K562 (cell line): ENCODE measurements at regions not wholly inside any gene's neighbourhood (a gene's known extent, or its start where the extent isn't known, plus 50 kb on each side); places are given as distances from the start of the nearest gene placed in this dataset.

Experiments
- ARID3A ChIP-seq: IDR thresholded peaks from 2 replicates; pipeline ENCODE4 v1.6.1; 2012; ENCODE audit warnings: low read depth, low read length, improper control_type of control experiment, borderline replicate concordance
- ATF3 ChIP-seq, 2 experiments: fragments of 450-650 bp in 1 of 2; sonication (generic) in 1 of 2; formaldehyde crosslinking in 1 of 2; IDR thresholded peaks in 1 of 2; conservative IDR thresholded peaks in 1 of 2; 2 replicates each; pipeline versions ENCODE4 v1.6.1 to v1.8.1; 2016 to 2023; ENCODE audit warnings: mild to moderate bottlenecking in 2 of 2, moderate library complexity in 2 of 2, inconsistent platforms in 1 of 2, missing genetic modification reagents in 1 of 2
- CBX3 ChIP-seq, 2 experiments: IDR thresholded peaks; 1 replicate in 1 of 2; 2 replicates in 1 of 2; pipeline ENCODE4 v1.6.1; 2012; ENCODE audit warnings: inconsistent platforms in 2 of 2, low read length in 2 of 2, borderline replicate concordance in 1 of 2, control low read depth in 1 of 2
- DIDO1 ChIP-seq: fragments of 450-650 bp; IDR thresholded peaks from 2 replicates; pipeline ENCODE4 v1.6.1; 2016; ENCODE audit warnings: low read depth, missing biosample characterization, missing genetic modification characterization
- GABPB1 ChIP-seq: sonication (generic); formaldehyde crosslinking; IDR thresholded peaks from 2 replicates; pipeline ENCODE4 v1.8.0; 2022; ENCODE audit warnings: mild to moderate bottlenecking, missing genetic modification reagents
- HCFC1 ChIP-seq: IDR thresholded peaks from 2 replicates; pipeline ENCODE4 v1.6.1; 2012; ENCODE audit warnings: low read depth, low read length, improper control_type of control experiment
- ILK ChIP-seq: fragments of 450-650 bp; IDR thresholded peaks from 2 replicates; pipeline ENCODE4 v1.6.1; 2016; ENCODE audit warnings: missing genetic modification characterization, low read depth, mild to moderate bottlenecking, missing compliant biosample characterization, moderate library complexity, borderline replicate concordance
- KAT8 ChIP-seq: fragments of 450-650 bp; IDR thresholded peaks from 2 replicates; pipeline ENCODE4 v1.6.1; 2016; ENCODE audit warnings: low read depth, mild to moderate bottlenecking
- MTF1 ChIP-seq: fragments of 250-450 bp; sonication (Bioruptor Pico); IDR thresholded peaks from 2 replicates; pipeline ENCODE4 v1.9.0; 2021; ENCODE audit warnings: moderate library complexity, mild to moderate bottlenecking, inconsistent platforms, borderline replicate concordance
- NR2C1 ChIP-seq, 2 experiments: fragments of 450-650 bp; IDR thresholded peaks; 2 replicates each; pipeline ENCODE4 v1.6.1; 2017; ENCODE audit warnings: mild to moderate bottlenecking in 2 of 2, antibody characterized with exemption in 1 of 2, inconsistent platforms in 1 of 2, missing compliant biosample characterization in 1 of 2, missing genetic modification characterization in 1 of 2
- PTRF ChIP-seq: fragments of 450-650 bp; IDR thresholded peaks from 2 replicates; pipeline ENCODE4 v1.6.1; 2016; ENCODE audit warnings: mild to moderate bottlenecking, missing genetic modification characterization, missing compliant biosample characterization
- SRF ChIP-seq, 2 experiments: fragments of 250-450, 450-650 bp in 1 of 2; sonication (Bioruptor Pico) in 1 of 2; sonication (generic) in 1 of 2; formaldehyde crosslinking; IDR thresholded peaks; 2 replicates each; pipeline versions ENCODE4 v1.5.0 to v1.5.1; 2020 to 2022; ENCODE audit warnings: mild to moderate bottlenecking in 1 of 2, missing genetic modification reagents in 1 of 2
- STAG1 ChIP-seq: sonication (generic); formaldehyde crosslinking; IDR thresholded peaks from 2 replicates; pipeline ENCODE4 v1.5.0; 2020; ENCODE audit warnings: missing genetic modification reagents, borderline replicate concordance
- ZBTB9 ChIP-seq: fragments of 450-650 bp; formaldehyde crosslinking; IDR thresholded peaks from 2 replicates; pipeline ENCODE4 v1.4.0; 2020; ENCODE audit warnings: mild to moderate bottlenecking, moderate library complexity
- ZNF3 ChIP-seq: fragments of 250-450 bp; sonication (Bioruptor Pico); IDR thresholded peaks from 2 replicates; pipeline ENCODE4 v1.5.0; 2021; ENCODE audit warnings: mild to moderate bottlenecking, moderate library complexity
- ZNF444 ChIP-seq: fragments of 250-450 bp; sonication (Bioruptor Pico); IDR thresholded peaks from 2 replicates; pipeline ENCODE4 v1.4.0; 2020; ENCODE audit warnings: mild to moderate bottlenecking, moderate library complexity
- ZNF707 ChIP-seq: fragments of 250-450 bp; sonication (Bioruptor Pico); conservative IDR thresholded peaks from 2 replicates; pipeline ENCODE4 v1.8.0; 2022; ENCODE audit warnings: inconsistent platforms, mild to moderate bottlenecking, moderate library complexity
- TF ChIP-seq, protein P1 (sequence below): sonication (generic); formaldehyde crosslinking; IDR thresholded peaks from 2 replicates; pipeline ENCODE4 v1.8.1; 2023; ENCODE audit warnings: mild to moderate bottlenecking, missing genetic modification reagents
- TF ChIP-seq, protein P2 (sequence below): fragments of 250-450 bp; sonication (Bioruptor Pico); IDR thresholded peaks from 2 replicates; pipeline ENCODE4 v1.5.0; 2021
- TF ChIP-seq, protein P3 (sequence below): fragments of 450-650 bp; IDR thresholded peaks from 2 replicates; pipeline ENCODE4 v1.6.1; 2016; ENCODE audit warnings: missing biosample characterization, missing genetic modification characterization

DNA sequence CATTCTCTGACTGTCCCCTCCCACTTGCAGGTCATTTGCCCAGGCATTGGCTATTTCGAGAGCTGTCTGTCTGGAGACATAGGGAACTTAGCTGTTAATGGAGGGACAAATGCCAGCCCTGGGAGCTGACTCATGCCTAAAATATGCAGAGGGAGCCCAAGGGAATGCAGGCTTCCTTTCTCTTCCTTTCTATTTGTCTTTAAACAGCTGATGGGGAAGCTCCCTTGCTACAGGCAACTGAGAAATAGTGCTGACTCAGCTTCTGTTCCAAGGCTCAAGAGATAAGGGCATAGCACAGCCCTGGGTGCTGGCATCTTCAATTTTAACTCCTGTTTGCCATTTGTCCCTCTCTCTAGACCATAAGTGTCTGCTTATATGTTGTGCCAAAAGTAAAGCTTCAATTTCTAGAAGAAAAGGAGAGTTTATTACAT is 82.7 kb upstream of the C1GALT1 start (continued):
- no peak for TF ChIP-seq NR2C1 (IDR thresholded peaks at IDR 0.05)
- TF ChIP-seq NR2C1 (tag; IDR thresholded peaks at IDR 0.05), result no peak
- TF ChIP-seq, protein P1, sequence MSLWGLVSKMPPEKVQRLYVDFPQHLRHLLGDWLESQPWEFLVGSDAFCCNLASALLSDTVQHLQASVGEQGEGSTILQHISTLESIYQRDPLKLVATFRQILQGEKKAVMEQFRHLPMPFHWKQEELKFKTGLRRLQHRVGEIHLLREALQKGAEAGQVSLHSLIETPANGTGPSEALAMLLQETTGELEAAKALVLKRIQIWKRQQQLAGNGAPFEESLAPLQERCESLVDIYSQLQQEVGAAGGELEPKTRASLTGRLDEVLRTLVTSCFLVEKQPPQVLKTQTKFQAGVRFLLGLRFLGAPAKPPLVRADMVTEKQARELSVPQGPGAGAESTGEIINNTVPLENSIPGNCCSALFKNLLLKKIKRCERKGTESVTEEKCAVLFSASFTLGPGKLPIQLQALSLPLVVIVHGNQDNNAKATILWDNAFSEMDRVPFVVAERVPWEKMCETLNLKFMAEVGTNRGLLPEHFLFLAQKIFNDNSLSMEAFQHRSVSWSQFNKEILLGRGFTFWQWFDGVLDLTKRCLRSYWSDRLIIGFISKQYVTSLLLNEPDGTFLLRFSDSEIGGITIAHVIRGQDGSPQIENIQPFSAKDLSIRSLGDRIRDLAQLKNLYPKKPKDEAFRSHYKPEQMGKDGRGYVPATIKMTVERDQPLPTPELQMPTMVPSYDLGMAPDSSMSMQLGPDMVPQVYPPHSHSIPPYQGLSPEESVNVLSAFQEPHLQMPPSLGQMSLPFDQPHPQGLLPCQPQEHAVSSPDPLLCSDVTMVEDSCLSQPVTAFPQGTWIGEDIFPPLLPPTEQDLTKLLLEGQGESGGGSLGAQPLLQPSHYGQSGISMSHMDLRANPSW (CRISPR knock-in tag), result no peak
- no peak for TF ChIP-seq GABPB1 (CRISPR knock-in tag)
- TF ChIP-seq HCFC1, result no peak
- TF ChIP-seq, protein P2, sequence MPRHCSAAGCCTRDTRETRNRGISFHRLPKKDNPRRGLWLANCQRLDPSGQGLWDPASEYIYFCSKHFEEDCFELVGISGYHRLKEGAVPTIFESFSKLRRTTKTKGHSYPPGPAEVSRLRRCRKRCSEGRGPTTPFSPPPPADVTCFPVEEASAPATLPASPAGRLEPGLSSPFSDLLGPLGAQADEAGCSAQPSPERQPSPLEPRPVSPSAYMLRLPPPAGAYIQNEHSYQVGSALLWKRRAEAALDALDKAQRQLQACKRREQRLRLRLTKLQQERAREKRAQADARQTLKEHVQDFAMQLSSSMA (CRISPR knock-in tag), result no peak
- TF ChIP-seq CBX3 (IDR thresholded peaks at IDR 0.05; ENCODE audit: borderline replicate concordance in 1 of 2, low read length in 2 of 2), result peak in 1 of 2 experiments; percentile 80; a peak in 2 of 3 replicates
- peak; percentile 97 for TF ChIP-seq ATF3 (IDR thresholded peaks at IDR 0.05)
- TF ChIP-seq ATF3 (CRISPR knock-in tag; conservative IDR thresholded peaks at IDR 0.05), result peak; percentile 90
- TF ChIP-seq MTF1 (CRISPR knock-in tag), result no peak
- no peak; the same call in 1 of the 2 replicates for TF ChIP-seq DIDO1 (tag)
- no peak for TF ChIP-seq KAT8
- no peak for TF ChIP-seq ZNF444 (CRISPR knock-in tag)
- TF ChIP-seq PTRF, result no peak
- TF ChIP-seq ZNF3 (CRISPR knock-in tag), result no peak
- no peak for TF ChIP-seq SRF (CRISPR knock-in tag; IDR thresholded peaks at IDR 0.05)
- TF ChIP-seq ZNF707 (CRISPR knock-in tag), result no peak
- TF ChIP-seq STAG1 (CRISPR knock-in tag), result no peak
- TF ChIP-seq ZBTB9 (CRISPR knock-in tag), result no peak
- TF ChIP-seq ILK (tag), result no peak
- no peak for TF ChIP-seq ARID3A
- TF ChIP-seq, protein P3, sequence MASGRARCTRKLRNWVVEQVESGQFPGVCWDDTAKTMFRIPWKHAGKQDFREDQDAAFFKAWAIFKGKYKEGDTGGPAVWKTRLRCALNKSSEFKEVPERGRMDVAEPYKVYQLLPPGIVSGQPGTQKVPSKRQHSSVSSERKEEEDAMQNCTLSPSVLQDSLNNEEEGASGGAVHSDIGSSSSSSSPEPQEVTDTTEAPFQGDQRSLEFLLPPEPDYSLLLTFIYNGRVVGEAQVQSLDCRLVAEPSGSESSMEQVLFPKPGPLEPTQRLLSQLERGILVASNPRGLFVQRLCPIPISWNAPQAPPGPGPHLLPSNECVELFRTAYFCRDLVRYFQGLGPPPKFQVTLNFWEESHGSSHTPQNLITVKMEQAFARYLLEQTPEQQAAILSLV (tag), result peak; percentile 37; the same call in 1 of the 2 replicates
